ENCODE measurements at regions not wholly inside any gene's neighbourhood (a gene's known extent, or its start where the extent isn't known, plus 50 kb on each side); places are given as distances from the start of the nearest gene placed in this dataset.
"Not testable (repeated sequence)": the region's sequence is repeated elsewhere in the genome, so short reads cannot be mapped to it uniquely, and the experiment has no call there.

DNA sequence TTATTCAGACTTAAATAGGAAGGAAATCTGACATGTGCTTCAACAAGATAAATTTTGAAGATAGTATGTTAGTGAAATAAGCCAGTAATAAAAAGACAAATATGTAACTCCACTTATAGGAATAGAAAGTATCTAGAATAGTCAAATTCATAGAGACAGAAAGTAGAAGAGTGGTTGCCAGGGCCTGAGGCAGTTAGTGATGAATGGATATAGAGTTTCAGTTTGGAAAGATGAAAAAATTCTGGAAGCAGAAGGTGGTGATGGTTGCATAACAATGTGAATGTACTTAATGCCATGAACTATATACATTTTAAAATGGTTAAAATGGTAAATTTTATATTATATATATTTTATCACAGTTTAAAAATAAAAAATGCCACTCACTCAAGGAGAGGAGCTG lies 54.3 kb downstream of the HAND2 start:
- DNase-seq (ENCODE audit: low spot score) = no peak
- no peak for ATAC-seq
- intact Hi-C loops (cut with DNase I) = no loop called here

DNA sequence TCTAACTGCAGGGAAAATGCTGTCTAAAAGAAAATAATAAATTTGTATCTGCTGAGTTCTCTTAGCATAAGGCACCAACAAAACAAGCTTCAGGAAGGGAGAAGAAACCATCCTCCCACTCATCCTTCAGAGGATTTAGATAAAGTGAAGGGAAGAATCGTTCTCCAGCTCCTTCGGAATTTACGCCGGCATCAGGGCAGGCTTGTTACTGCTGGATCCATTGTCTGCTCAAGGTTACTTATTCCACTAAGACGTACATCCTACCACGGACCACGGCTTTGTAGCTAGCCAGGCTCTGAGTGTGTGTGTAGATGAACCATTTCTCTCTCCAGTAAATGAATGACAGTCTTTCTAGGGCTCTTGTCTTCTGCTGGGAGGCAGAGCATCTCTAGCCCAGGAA lies 60.4 kb downstream of the HAND2 start:
- no peak for ATAC-seq
- DNase-seq (ENCODE audit: low spot score) = no peak
- intact Hi-C loops (cut with DNase I) = no loop called here

DNA sequence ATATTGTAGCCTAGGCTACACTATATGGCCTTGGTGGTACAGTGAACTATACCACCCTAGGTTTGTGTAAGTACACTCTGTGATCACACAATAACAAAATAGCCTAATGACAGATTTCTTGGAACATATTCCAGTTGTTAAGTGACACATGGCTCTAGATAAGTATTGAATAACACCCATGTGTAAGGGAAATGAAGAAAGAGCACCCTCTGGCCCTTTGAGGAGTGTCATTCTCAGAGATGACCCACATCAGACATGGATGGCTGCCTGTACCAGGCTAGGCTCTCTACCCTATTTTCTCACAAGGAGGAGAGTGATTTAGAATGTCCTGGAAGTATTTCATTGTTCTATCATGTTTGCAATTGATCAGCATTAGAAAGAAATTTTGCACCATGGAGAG lies 61.7 kb downstream of the HAND2 start:
- intact Hi-C loops (cut with DNase I) = no loop called here
- ATAC-seq (no peak), DNase-seq (ENCODE audit: low spot score) (no peak)

DNA sequence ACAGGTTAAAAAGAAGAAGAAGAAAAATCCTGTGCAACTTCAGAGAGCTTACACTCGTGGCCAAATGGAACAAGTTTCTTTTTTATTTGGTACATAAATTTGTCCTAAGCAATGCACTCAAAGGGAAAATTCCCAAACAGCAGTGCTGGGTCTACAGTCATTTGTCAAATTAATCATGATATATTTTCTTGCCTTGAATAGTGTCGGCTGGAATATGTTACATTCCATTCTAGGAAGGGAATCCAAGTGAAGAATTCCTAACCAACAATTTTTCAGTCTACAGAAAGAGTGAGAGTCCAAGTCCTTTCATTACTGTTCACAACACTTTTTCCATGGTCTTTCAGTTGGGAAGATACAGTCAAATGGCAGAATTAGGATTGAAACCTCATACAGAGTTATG lies 63.9 kb downstream of the HAND2 start:
- intact Hi-C loops (cut with DNase I) = no loop called here
- ATAC-seq (no peak), DNase-seq (ENCODE audit: low spot score) (no peak)

GRCh38 chr4:173464481-173464880 lies 65.5 kb downstream of the HAND2 start:
- DNase-seq (ENCODE audit: low spot score) (no peak), ATAC-seq (no peak)
- intact Hi-C loops (cut with DNase I) = no loop called here

DNA sequence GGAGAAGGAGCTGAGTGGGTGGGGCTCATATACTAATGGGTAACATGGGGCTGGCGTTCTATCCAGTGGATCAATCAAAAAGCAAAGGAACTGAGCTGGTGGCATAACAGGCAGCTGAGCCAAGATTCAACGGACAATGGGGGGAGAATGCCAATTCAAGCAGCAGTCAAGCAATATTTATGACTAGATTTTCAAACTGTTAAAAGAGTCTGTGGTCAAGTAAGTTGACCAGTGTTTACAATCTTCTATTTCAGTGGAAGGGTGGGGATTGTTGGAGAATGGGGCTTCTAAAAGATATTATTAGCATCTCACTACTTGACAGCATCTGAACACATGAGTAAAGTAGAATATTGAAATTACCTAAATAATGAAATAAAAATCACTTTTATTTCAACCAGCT lies 64.9 kb upstream of the SCRG1 start:
- DNase-seq (ENCODE audit: low spot score) (no peak), ATAC-seq (no peak)
- intact Hi-C loops (cut with DNase I) = no loop called here

DNA sequence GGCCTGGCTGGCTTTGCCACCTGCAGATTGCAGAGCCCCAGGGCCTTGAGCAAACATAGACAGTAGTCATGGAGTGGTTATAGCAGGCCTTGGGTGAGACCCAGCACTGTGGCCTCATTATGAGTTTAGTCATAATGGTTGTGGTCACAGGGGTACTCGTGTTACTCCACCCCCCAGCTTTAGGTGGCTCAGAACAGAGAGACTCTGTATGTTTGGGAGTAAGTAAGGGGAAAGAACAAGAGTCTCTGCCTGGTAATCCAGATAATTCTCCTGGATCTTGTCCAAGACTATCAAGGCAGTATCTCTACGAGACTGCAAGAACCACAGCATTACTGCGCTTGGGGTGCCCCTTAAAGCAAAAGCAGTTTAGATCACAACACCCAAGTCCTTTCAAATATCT lies 62.3 kb upstream of the SCRG1 start:
- ATAC-seq = no peak
- intact Hi-C loops (cut with DNase I) = no loop called here

DNA sequence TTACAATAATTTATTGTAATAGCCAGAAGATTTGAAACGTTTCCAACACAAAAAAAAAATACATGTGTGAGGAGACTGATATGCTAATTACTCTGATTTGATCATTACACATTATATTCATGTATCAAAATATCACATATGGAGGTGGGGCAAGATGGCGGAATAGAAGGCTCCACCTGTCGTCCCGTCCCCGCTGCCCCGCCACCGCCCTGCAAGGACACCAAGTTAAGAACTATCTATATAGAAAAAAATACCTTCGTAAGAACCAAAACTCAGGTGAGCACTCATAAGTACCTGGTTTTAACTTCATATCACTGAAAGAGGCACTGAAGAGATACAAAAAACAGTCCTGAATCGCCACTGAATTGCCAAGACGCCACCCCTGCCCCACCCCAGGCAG lies 60.9 kb upstream of the SCRG1 start:
- intact Hi-C loops (cut with DNase I) = no loop called here
- no peak for ATAC-seq
- DNase-seq (ENCODE audit: low spot score) = no peak

More for the DNA sequence above, 62.3 kb upstream of the SCRG1 start:
- no peak for DNase-seq (ENCODE audit: low spot score)

DNA sequence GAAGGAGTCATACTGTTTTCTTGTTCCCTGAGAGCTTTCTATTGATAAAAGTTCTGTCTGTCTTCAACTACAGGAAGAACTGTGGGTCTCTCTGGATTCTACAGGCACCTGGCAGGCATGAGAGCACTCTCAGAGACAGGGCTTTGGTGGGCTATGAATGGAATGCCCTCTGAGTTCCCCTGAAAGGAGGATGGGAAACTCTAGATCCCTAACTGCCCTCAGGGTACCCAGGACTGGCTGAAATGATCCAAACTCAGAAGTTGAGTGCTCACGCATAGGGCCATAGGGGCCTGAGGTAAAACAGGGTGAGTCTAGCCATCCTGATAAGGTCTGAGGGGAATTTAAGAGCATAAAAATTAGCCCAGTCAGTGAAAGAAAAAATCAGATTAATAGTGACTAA lies 59.0 kb upstream of the SCRG1 start:
- intact Hi-C loops (cut with DNase I) = no loop called here
- DNase-seq (ENCODE audit: low spot score) = no peak

GRCh38 chr4:173451435-173451834 lies 52.5 kb upstream of the SCRG1 start:
- ATAC-seq; DNase-seq (ENCODE audit: low spot score); intact Hi-C loops (cut with DNase I): not testable (repeated sequence)

More for the DNA sequence above, 59.0 kb upstream of the SCRG1 start:
- ATAC-seq = no peak

GRCh38 chr4:173450281-173450680 lies 51.4 kb upstream of the SCRG1 start:
- DNase-seq (ENCODE audit: low spot score) (no peak), ATAC-seq (no peak)
- intact Hi-C loops (cut with DNase I) = no loop called here

DNA sequence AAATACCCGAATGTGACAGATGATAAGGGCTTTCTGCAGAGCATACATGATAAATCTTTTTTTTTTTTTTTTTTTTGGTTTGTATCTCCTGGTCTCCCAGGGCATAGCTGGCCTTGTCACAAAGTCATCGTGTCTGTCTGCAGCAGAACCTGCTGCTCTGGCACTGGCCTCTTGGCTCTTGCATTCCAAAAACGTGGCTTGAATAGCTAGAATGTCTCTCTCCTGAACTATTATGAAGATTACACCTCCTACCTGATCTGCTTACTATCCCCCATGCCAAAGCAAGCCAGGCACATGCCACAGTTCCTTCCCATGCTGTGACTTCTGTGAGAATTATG lies 50.4 kb upstream of the SCRG1 start:
- DNase-seq (ENCODE audit: low spot score) = no peak
- intact Hi-C loops (cut with DNase I) = no loop called here
- no peak for ATAC-seq

DNA sequence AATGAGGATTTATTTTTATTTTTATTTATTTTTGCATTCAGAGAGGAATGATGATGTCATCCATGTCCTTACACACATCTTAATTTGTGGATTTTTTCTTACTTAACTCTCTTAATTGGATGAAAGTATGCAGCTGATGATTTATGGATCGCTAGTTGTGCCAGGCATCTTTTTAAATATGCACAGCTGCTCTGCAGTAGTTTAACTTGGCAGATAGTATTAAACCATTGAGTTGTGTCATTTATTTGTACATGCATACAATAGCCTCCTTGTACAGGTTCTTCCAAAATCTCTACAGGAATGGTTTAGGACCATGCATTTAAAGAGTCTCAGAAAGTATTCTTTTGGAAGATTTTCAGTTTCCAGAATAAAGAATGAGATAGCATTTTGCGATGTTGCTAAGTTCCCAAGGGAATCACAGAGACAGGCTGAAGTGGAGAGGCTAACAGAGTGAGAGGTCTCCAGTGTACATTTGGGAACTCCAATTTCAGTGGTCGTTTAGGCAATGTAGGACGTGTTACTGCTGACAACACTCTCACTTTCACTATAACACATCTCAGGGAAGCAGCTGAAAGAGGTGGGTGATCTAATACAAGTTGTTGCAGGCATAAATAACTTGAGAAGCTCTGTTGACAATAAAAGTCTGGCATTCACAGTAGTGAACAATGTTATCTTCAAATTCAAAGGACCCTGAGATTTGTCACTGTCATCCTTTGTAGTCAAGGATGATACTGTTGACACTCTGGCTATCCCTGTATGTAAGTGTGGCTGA lies 49.9 kb upstream of the SCRG1 start:
- peak; percentile 86 for ATAC-seq
- no peak for DNase-seq (ENCODE audit: low spot score)
- intact Hi-C loops (cut with DNase I) = no loop called here

Data from sciatic nerve (tissue), 2 donors.